Astrocyte of the cerebellum (primary cell): ENCODE measurements at regions not wholly inside any gene's neighbourhood (a gene's known extent, or its start where the extent isn't known, plus 50 kb on each side); places are given as distances from the start of the nearest gene placed in this dataset.

ENCODE experiments used
- DNase-seq: peaks from one replicate; pipeline ENCODE4 v3.0.0-alpha.2; 2011; ENCODE audit warnings: low read depth
- H3K4me3 ChIP-seq: 2 replicates; pipeline ENCODE4 v1.5.1; 2011; ENCODE audit warnings: mild to moderate bottlenecking, low read depth, low read length, moderate library complexity
- CTCF ChIP-seq: IDR thresholded peaks from 2 replicates; pipeline ENCODE4 v1.5.1; 2012; ENCODE audit warnings: low read length, low read depth, moderate library complexity, mild to moderate bottlenecking; ENCODE audit errors: missing control alignments
- in situ Hi-C: cut with HindIII; loops from 2 replicates; pipeline ENCODE4 v1.10.0; 2017; ENCODE audit warnings: low sequenced_read_pairs

- DNase-seq = no peak
- TF ChIP-seq CTCF = no peak
- H3K4me3 ChIP-seq = no peak overlapping the region
- in situ Hi-C loops = no loop called here
Measured at GRCh38 chr5:88952996-88953643, 70.1 kb upstream of the MEF2C start.

- TF ChIP-seq CTCF = no peak
- in situ Hi-C loops = no loop called here
- no peak for DNase-seq
- H3K4me3 ChIP-seq = no peak overlapping the region
Measured at GRCh38 chr5:88952344-88952743, 69.4 kb upstream of the MEF2C start.

- H3K4me3 ChIP-seq = no peak overlapping the region
- DNase-seq = no peak
- in situ Hi-C loops = no loop called here
- no peak for TF ChIP-seq CTCF
Measured at GRCh38 chr5:88951457-88951856, 68.5 kb upstream of the MEF2C start.

GRCh38 chr5:88948746-88949600, 66.0 kb upstream of the MEF2C start:
- no peak for DNase-seq
- no peak for TF ChIP-seq CTCF
- H3K4me3 ChIP-seq = no peak overlapping the region
- in situ Hi-C loops = no loop called here

GRCh38 chr5:88944751-88945531, 62.0 kb upstream of the MEF2C start:
- TF ChIP-seq CTCF = no peak
- in situ Hi-C loops = no loop called here
- no peak overlapping the region for H3K4me3 ChIP-seq
- DNase-seq = peak; percentile 12

GRCh38 chr5:88941581-88941980, 58.6 kb upstream of the MEF2C start:
- no peak for TF ChIP-seq CTCF
- in situ Hi-C loops = no loop called here
- H3K4me3 ChIP-seq = no peak overlapping the region
- DNase-seq = no peak
